ENCODE measurements at regions not wholly inside any gene's neighbourhood (a gene's known extent, or its start where the extent isn't known, plus 50 kb on each side); places are given as distances from the start of the nearest gene placed in this dataset.
A peak's percentile ranks its signal among the peaks of the same experiment; 100 is the strongest.

DNA sequence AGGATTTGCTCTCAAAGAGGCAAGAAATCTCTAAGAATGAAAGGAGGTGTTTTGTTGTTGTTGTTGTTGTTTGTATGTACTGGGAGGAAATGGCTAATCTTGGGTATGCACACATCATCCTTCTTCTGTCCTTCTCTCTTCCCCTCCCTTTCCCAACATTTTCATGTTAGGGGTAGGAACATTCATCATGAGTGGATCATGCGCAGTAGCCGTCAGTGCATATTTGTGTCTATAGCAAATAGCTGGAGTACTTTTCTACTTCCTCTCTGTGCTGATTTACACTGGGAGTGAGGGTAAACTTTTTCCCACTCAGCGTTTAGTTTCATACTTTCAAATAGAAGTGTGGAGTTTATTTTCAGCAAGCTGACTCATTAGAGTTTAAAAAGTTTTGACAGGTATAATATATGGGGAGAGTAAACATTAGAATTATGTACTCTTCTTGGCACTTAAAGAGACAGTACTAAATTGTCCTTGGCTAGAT is 80.5 kb upstream of the PRKG1 start:
- no peaks in the 10 kb centered on the region for H3K9me2 ChIP-seq
- H3K79me2 ChIP-seq (ENCODE audit: insufficient read depth) = no peaks in the 10 kb centered on the region
- H3K4me3 ChIP-seq (ENCODE audit: low read depth in 2 of 2, low read length in 1 of 2) = peak overlapping the region in 1 of 2 experiments; percentile 26; a peak in 1 of 4 replicates
- peak overlapping the region; percentile 63 to 67; a peak in 2 of 4 replicates for H3K27ac ChIP-seq (ENCODE audit: low read depth in 2 of 2, low read length in 1 of 2)
- H3K4me1 ChIP-seq (ENCODE audit: control insufficient read depth in 1 of 2, insufficient read depth in 2 of 2, low read depth in 1 of 2, low read length in 1 of 2) = peaks cover 0 to 11% of the 10 kb centered on the region in 2 experiments; a peak in 1 of 4 replicates
- H2AFZ ChIP-seq (ENCODE audit: low read depth) = no peak overlapping the region; the same call in 1 of the 2 replicates
- CTCF ChIA-PET = interaction anchor here (0.9 to 1.0 kb wide), 2 partner anchors 9 to 33 kb away, joined by 3 read pairs; no protein-coding TSS in a partner anchor
- H3K9me3 ChIP-seq = no peaks in the 10 kb centered on the region
- no peaks in the 10 kb centered on the region for H3F3A ChIP-seq (replicated peaks; ENCODE audit: insufficient read depth)
- no peak for DNase-seq
- peak; percentile 27; the same call in 1 of the 2 replicates for TF ChIP-seq NRF1 (IDR thresholded peaks at IDR 0.05; ENCODE audit: low read depth, low read length)
- no peak for TF ChIP-seq YY1 (IDR thresholded peaks at IDR 0.05; ENCODE audit: low read depth)
- TF ChIP-seq, protein P1, sequence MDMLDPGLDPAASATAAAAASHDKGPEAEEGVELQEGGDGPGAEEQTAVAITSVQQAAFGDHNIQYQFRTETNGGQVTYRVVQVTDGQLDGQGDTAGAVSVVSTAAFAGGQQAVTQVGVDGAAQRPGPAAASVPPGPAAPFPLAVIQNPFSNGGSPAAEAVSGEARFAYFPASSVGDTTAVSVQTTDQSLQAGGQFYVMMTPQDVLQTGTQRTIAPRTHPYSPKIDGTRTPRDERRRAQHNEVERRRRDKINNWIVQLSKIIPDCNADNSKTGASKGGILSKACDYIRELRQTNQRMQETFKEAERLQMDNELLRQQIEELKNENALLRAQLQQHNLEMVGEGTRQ (IDR thresholded peaks at IDR 0.05; ENCODE audit: borderline replicate concordance, low read depth, low read length) = no peak
- TF ChIP-seq RXRA (IDR thresholded peaks at IDR 0.05; ENCODE audit: borderline replicate concordance, low read depth) = no peak
- TF ChIP-seq, protein P2, sequence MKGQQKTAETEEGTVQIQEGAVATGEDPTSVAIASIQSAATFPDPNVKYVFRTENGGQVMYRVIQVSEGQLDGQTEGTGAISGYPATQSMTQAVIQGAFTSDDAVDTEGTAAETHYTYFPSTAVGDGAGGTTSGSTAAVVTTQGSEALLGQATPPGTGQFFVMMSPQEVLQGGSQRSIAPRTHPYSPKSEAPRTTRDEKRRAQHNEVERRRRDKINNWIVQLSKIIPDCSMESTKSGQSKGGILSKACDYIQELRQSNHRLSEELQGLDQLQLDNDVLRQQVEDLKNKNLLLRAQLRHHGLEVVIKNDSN (IDR thresholded peaks at IDR 0.05; ENCODE audit: borderline replicate concordance, low read depth) = no peak
- H4K20me1 ChIP-seq (ENCODE audit: insufficient read depth) = no peaks in the 10 kb centered on the region
- 46% methylated on average over 3 of the region's 3 CpGs for WGBS (ENCODE audit: low lambda C conversion rate)
- H3K36me3 ChIP-seq (replicated peaks in 1 of 2; ENCODE audit: control insufficient read depth in 1 of 2, insufficient read depth in 2 of 2, low read length in 1 of 2) = no peaks in the 10 kb centered on the region
- POLR2A ChIA-PET = no interaction called here
- peak overlapping the region; percentile 10; the same call in 1 of the 2 replicates for H3K4me2 ChIP-seq
- H3K9ac ChIP-seq = no peak overlapping the region
- no peaks in the 10 kb centered on the region; the same call in 1 of the 2 replicates for H3K27me3 ChIP-seq (ENCODE audit: insufficient read depth)

DNA sequence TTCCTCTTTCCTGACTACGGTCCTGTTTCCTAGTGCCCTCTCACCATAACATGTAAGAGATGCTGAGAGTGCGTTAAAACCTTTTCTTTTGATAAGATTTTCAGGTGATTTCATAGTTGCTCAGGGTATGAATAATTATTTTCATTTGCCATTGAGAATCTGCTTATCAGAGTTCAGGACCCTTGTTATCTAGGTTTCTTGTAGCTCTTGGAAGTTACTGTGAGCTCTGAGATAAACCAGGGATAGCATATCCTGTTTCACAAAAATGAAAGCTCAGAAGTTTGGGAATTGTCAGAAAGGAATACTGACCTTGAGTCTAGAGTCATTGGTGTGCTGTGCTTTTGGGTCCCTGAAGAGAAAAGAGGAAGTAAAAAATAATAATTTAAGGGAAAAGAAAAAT is 76.8 kb upstream of the PRKG1 start:
- TF ChIP-seq FOXM1 (IDR thresholded peaks at IDR 0.05; ENCODE audit: low read depth) (no peak), RFX5 (IDR thresholded peaks at IDR 0.05; ENCODE audit: low read length) (no peak), EP300 (IDR thresholded peaks at IDR 0.05; ENCODE audit: borderline replicate concordance in 1 of 2, low read depth in 1 of 2, low read length in 1 of 2) (no peak), NRF1 (IDR thresholded peaks at IDR 0.05; ENCODE audit: low read depth, low read length) (no peak), POLR2AphosphoS5 (IDR thresholded peaks at IDR 0.05; ENCODE audit: low read depth, low read length) (no peak), GABPA (IDR thresholded peaks at IDR 0.05; ENCODE audit: low read depth) (no peak), SIN3A (IDR thresholded peaks at IDR 0.05; ENCODE audit: borderline replicate concordance, low read depth, low read length) (no peak), RAD21 (IDR thresholded peaks at IDR 0.05; ENCODE audit: low read length) (no peak), SMC3 (IDR thresholded peaks at IDR 0.05; ENCODE audit: low read depth, low read length) (no peak), RCOR1 (IDR thresholded peaks at IDR 0.05; ENCODE audit: low read length) (no peak), EZH2phosphoT487 (IDR thresholded peaks at IDR 0.05; ENCODE audit: borderline replicate concordance, low read depth) (no peak), TAF1 (IDR thresholded peaks at IDR 0.05; ENCODE audit: borderline replicate concordance, low read depth, low read length) (no peak)
- TF ChIP-seq, protein P2 (IDR thresholded peaks at IDR 0.05; ENCODE audit: borderline replicate concordance, low read depth) = no peak
- TF ChIP-seq, protein P1 (IDR thresholded peaks at IDR 0.05; ENCODE audit: borderline replicate concordance, low read depth, low read length) = no peak
- TF ChIP-seq, protein P3, sequence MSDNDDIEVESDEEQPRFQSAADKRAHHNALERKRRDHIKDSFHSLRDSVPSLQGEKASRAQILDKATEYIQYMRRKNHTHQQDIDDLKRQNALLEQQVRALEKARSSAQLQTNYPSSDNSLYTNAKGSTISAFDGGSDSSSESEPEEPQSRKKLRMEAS (IDR thresholded peaks at IDR 0.05; ENCODE audit: low read depth) = no peak
- TF ChIP-seq, protein P4, sequence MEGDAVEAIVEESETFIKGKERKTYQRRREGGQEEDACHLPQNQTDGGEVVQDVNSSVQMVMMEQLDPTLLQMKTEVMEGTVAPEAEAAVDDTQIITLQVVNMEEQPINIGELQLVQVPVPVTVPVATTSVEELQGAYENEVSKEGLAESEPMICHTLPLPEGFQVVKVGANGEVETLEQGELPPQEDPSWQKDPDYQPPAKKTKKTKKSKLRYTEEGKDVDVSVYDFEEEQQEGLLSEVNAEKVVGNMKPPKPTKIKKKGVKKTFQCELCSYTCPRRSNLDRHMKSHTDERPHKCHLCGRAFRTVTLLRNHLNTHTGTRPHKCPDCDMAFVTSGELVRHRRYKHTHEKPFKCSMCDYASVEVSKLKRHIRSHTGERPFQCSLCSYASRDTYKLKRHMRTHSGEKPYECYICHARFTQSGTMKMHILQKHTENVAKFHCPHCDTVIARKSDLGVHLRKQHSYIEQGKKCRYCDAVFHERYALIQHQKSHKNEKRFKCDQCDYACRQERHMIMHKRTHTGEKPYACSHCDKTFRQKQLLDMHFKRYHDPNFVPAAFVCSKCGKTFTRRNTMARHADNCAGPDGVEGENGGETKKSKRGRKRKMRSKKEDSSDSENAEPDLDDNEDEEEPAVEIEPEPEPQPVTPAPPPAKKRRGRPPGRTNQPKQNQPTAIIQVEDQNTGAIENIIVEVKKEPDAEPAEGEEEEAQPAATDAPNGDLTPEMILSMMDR (IDR thresholded peaks at IDR 0.05) = no peak
- Histone ChIP-seq H3K4me2 (no peak overlapping the region), H3K9ac (no peak overlapping the region), H3K27ac (ENCODE audit: low read depth in 2 of 2, low read length in 1 of 2) (no peak overlapping the region), H3K79me2 (ENCODE audit: insufficient read depth) (no peaks in the 10 kb centered on the region), H3K4me1 (ENCODE audit: control insufficient read depth in 1 of 2, insufficient read depth in 2 of 2, low read depth in 1 of 2, low read length in 1 of 2) (peaks cover 0 to 4% of the 10 kb centered on the region in 2 experiments; a peak in 1 of 4 replicates), H3K4me3 (ENCODE audit: low read depth in 2 of 2, low read length in 1 of 2) (no peak overlapping the region), H3K27me3 (ENCODE audit: insufficient read depth) (no peaks in the 10 kb centered on the region; the same call in 1 of the 2 replicates), H3K36me3 (replicated peaks in 1 of 2; ENCODE audit: control insufficient read depth in 1 of 2, insufficient read depth in 2 of 2, low read length in 1 of 2) (no peaks in the 10 kb centered on the region), H2AFZ (ENCODE audit: low read depth) (no peak overlapping the region), H3K9me3 (no peaks in the 10 kb centered on the region), H3F3A (replicated peaks; ENCODE audit: insufficient read depth) (no peaks in the 10 kb centered on the region), H4K20me1 (ENCODE audit: insufficient read depth) (no peaks in the 10 kb centered on the region), H3K9me2 (no peaks in the 10 kb centered on the region)
- CTCF ChIA-PET = interaction anchor here (0.7 to 1.6 kb wide), 2 partner anchors 60 to 1219 kb away, joined by 3 to 5 read pairs; no protein-coding TSS in a partner anchor
- WGBS (ENCODE audit: low lambda C conversion rate) = 93% methylated on average over 2 of the region's 2 CpGs
- DNase-seq = no peak
- POLR2A ChIA-PET = no interaction called here

Data from SK-N-SH (cell line).